Fibroblast of lung (primary cell): ENCODE measurements at regions not wholly inside any gene's neighbourhood (a gene's known extent, or its start where the extent isn't known, plus 50 kb on each side); places are given as distances from the start of the nearest gene placed in this dataset.

Experiments
- CTCF ChIP-seq, 2 donors: IDR thresholded peaks in 1 of 2; conservative IDR thresholded peaks in 1 of 2; 1 replicate in 1 of 2; 2 replicates in 1 of 2; pipeline ENCODE4 v1.5.1; 2011 to 2012; ENCODE audit warnings: low read length in 2 of 2, control low read depth in 1 of 2, inconsistent platforms in 1 of 2, low read depth in 1 of 2, mild to moderate bottlenecking in 1 of 2
- EZH2 ChIP-seq: IDR thresholded peaks from 2 replicates; pipeline ENCODE4 v1.5.1; 2012; ENCODE audit warnings: low read length, control low read depth, mild to moderate bottlenecking; ENCODE audit errors: missing control alignments

- no peak for TF ChIP-seq CTCF (conservative IDR thresholded peaks at IDR 0.05 in 1 of 2, IDR thresholded peaks at IDR 0.05 in 1 of 2; ENCODE audit: low read depth in 1 of 2, low read length in 2 of 2)
- TF ChIP-seq EZH2, result no peak
These were observed 222.7 kb upstream of the PIK3C3 start for GRCh38 chr18:41732356-41732755.
